B cell (primary cell): ENCODE measurements at regions not wholly inside any gene's neighbourhood (a gene's known extent, or its start where the extent isn't known, plus 50 kb on each side); places are given as distances from the start of the nearest gene placed in this dataset.
"Not testable (repeated sequence)": the region's sequence is repeated elsewhere in the genome, so short reads cannot be mapped to it uniquely, and the experiment has no call there.

ENCODE experiments used
- ATAC-seq: fragments of 200-7000 bp; cut with Tn5 transposase; one replicate; pipeline ENCODE4 v1.10.0; 2021; ENCODE audit warnings: low read depth, mild to moderate bottlenecking, moderate number of reproducible peaks, moderate library complexity
- CTCF ChIA-PET: fragments of 350-600 bp; sonication (Branson Sonifier 250); formaldehyde crosslinking; loops from one replicate; lab custom pipeline; 2021; ENCODE audit warnings: antibody characterized with exemption, inconsistent platforms; lab: Charles Lee
- POLR2A ChIA-PET: fragments of 350-600 bp; sonication (Branson Sonifier 250); formaldehyde crosslinking; loops from one replicate; lab custom pipeline; 2021; ENCODE audit warnings: antibody characterized with exemption; lab: Charles Lee
- DNase-seq: peaks from one replicate; pipeline ENCODE4 v3.0.0; 2013
- H2AFZ ChIP-seq: 2 replicates; pipeline ENCODE4 v1.6.1; 2012; ENCODE audit warnings: mild to moderate bottlenecking, low read depth, low read length; ENCODE audit not compliant: insufficient read depth, poor library complexity, severe bottlenecking
- H3K27ac ChIP-seq, 2 donors: 1 replicate in 1 of 2; 2 replicates in 1 of 2; pipeline ENCODE4 v1.5.1; 2012 to 2013; ENCODE audit warnings: low read length in 2 of 2, mild to moderate bottlenecking in 2 of 2, moderate library complexity in 1 of 2
- H3K27me3 ChIP-seq, 4 experiments: fragments of 200-600 bp in 1 of 4; sonication (generic) in 1 of 4; replicated peaks in 1 of 4; 1 replicate in 2 of 4; 2 replicates in 2 of 4; pipeline versions ENCODE4 v1.6.1 to v1.7.0; 2013 to 2016; ENCODE audit warnings: low read length in 3 of 4, mild to moderate bottlenecking in 2 of 4, mixed read lengths in 1 of 4, moderate library complexity in 1 of 4; ENCODE audit not compliant: insufficient read depth in 4 of 4, control insufficient read depth in 3 of 4; ENCODE audit errors: control extremely low read depth in 1 of 4
- H3K36me3 ChIP-seq, 2 experiments: replicated peaks in 1 of 2; 1 replicate in 1 of 2; 2 replicates in 1 of 2; pipeline versions ENCODE4 v1.6.1 to v1.7.1; 2013; ENCODE audit warnings: low read length in 1 of 2; ENCODE audit not compliant: insufficient read depth in 2 of 2, control insufficient read depth in 1 of 2; ENCODE audit errors: control extremely low read depth in 1 of 2, extremely low read depth in 1 of 2
- H3K4me1 ChIP-seq, 2 donors: fragments of 200-600 bp in 1 of 2; sonication (generic) in 1 of 2; 1 replicate in 1 of 2; 2 replicates in 1 of 2; pipeline versions ENCODE4 v1.5.1 to v1.6.1; 2013 to 2017; ENCODE audit warnings: low read length in 2 of 2; ENCODE audit not compliant: control insufficient read depth in 2 of 2, insufficient read depth in 2 of 2
- H3K4me2 ChIP-seq: replicated peaks from 2 replicates; pipeline ENCODE3; 2012; ENCODE audit warnings: mild to moderate bottlenecking, low read depth, low read length; ENCODE audit not compliant: poor library complexity, severe bottlenecking
- H3K4me3 ChIP-seq, 5 experiments: fragments of 200-600 bp in 1 of 5; sonication (generic) in 1 of 5; 1 replicate in 3 of 5; 2 replicates in 2 of 5; pipeline versions ENCODE4 v1.5.1 to v1.7.0; 2011 to 2016; ENCODE audit warnings: low read length in 4 of 5, mild to moderate bottlenecking in 4 of 5, low read depth in 2 of 5, control low read depth in 1 of 5, moderate library complexity in 1 of 5; ENCODE audit not compliant: insufficient read depth in 1 of 5; ENCODE audit errors: control extremely low read depth in 1 of 5, extremely low read depth in 1 of 5
- H3K79me2 ChIP-seq: fragments of 200-600 bp; sonication (generic); one replicate; pipeline ENCODE4 v1.6.0; 2016; ENCODE audit warnings: low read length; ENCODE audit not compliant: control insufficient read depth, insufficient read depth
- H3K9ac ChIP-seq: fragments of 200-600 bp; sonication (generic); 2 replicates; pipeline ENCODE4 v1.6.1; 2017; ENCODE audit warnings: mild to moderate bottlenecking, low read length, moderate library complexity
- H3K9me3 ChIP-seq, 3 donors: one replicate each; pipeline versions ENCODE4 v1.6.1 to v1.7.1; 2013; ENCODE audit warnings: low read length in 2 of 3; ENCODE audit not compliant: control insufficient read depth in 2 of 3, insufficient read depth in 1 of 3; ENCODE audit errors: control extremely low read depth in 1 of 3
- H4K20me1 ChIP-seq: 2 replicates; pipeline ENCODE4 v1.6.0; 2012; ENCODE audit warnings: mild to moderate bottlenecking, low read length; ENCODE audit not compliant: insufficient read depth, control insufficient read depth, poor library complexity, severe bottlenecking
- H3K27ac Mint-ChIP-seq: one replicate; pipeline ENCODE4 v1.8.0; 2021; ENCODE audit warnings: mixed read lengths
- H3K27me3 Mint-ChIP-seq: one replicate; pipeline ENCODE4 v1.8.0; 2021; ENCODE audit warnings: mixed read lengths
- H3K4me1 Mint-ChIP-seq: one replicate; pipeline ENCODE4 v1.8.0; 2021; ENCODE audit warnings: mixed read lengths
- H3K4me3 Mint-ChIP-seq: one replicate; pipeline ENCODE4 v1.8.0; 2021; ENCODE audit warnings: mixed read lengths
- H3K9me3 Mint-ChIP-seq: one replicate; pipeline ENCODE4 v1.8.0; 2022; ENCODE audit warnings: mixed read lengths; ENCODE audit not compliant: insufficient read depth
- WGBS: methylation state at CpG from one replicate; pipeline ENCODE4 v1.1.5; 2013; ENCODE audit warnings: missing lambda C conversion rate; ENCODE audit not compliant: insufficient coverage; 5-methylcytosine and 5-hydroxymethylcytosine counted together
- intact Hi-C: fragments of 100-400 bp; cut with micrococcal nuclease; formaldehyde crosslinking; loops from one replicate; pipeline ENCODE4 v1.10.0; 2022

DNA sequence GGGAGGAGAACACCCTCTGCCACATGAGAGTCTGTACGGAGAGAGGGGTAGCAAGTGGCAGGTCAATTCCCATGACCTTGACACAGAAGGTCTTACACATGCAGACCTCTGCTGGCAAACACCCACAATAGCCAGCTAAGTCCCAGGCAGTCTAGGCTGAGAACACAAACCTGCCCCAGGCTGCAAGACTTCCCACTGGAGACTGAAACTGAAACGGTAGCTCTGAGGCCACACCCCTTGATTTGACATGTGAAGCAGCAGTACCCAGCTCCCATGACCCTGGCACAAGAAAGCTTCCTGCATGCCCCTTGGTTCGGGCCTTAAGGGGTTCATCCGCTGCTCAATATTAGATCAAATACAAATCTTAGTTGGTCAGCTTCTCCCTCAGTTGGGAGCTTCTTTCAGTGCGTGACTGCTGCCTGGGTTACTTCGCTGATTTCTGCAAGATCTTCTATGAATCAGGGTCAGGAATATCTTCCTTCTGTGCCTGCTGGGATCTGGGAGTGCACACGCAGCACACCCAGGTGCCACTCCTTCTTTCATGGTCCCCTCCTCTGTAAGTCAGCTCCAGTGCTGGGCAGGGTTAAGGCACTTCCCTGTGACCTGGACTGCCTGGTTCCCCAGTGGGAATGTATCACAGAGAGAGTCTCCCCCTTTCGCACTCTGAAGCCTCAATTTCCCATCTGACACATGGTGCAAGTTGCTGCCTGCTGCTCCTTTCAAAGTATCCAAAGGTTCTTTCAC is 187.2 kb upstream of the NPAP1 start:
- CTCF ChIA-PET, H3K4me3 ChIP-seq, H3K27ac Mint-ChIP-seq, intact Hi-C loops, H3K9me3 ChIP-seq, H2AFZ ChIP-seq, H3K9ac ChIP-seq, H3K79me2 ChIP-seq, H3K4me1 ChIP-seq, H4K20me1 ChIP-seq, ATAC-seq, H3K9me3 Mint-ChIP-seq, H3K27me3 Mint-ChIP-seq, POLR2A ChIA-PET, H3K27me3 ChIP-seq, H3K4me1 Mint-ChIP-seq, DNase-seq, H3K27ac ChIP-seq, H3K4me3 Mint-ChIP-seq, H3K4me2 ChIP-seq, H3K36me3 ChIP-seq: not testable (repeated sequence)
- 78% methylated on average over 6 of the region's 8 CpGs for WGBS

DNA sequence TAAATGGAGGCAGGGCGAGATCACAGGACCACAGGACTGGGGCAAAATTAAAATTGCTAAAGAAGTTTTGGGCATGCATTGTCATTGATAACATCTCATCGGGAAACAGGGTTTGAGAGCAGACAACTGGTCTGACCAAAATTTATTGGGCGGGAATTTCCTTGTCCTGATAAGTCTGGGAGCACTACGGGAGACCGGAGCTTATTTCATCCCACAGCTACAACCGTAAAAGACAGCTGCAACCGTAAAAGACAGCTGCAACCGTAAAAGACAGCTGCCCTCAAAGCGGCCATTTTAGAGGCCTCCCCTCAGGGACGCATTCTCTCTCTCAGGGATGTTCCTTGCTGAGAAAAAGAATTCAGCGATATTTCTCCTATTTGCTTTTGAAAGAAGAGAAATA is 170.4 kb upstream of the NPAP1 start:
- H3K36me3 ChIP-seq, H3K27ac Mint-ChIP-seq, H3K79me2 ChIP-seq, H3K4me2 ChIP-seq, H3K27me3 ChIP-seq, H3K27ac ChIP-seq, H3K4me3 ChIP-seq, ATAC-seq, CTCF ChIA-PET, DNase-seq, H2AFZ ChIP-seq, H3K9me3 ChIP-seq, H3K4me3 Mint-ChIP-seq, H3K4me1 Mint-ChIP-seq, H3K27me3 Mint-ChIP-seq, H4K20me1 ChIP-seq, intact Hi-C loops, H3K4me1 ChIP-seq, H3K9me3 Mint-ChIP-seq, H3K9ac ChIP-seq, POLR2A ChIA-PET: not testable (repeated sequence)
- 88% methylated on average over 3 of the region's 11 CpGs for WGBS

- H3K9ac ChIP-seq, H3K4me1 ChIP-seq, intact Hi-C loops, POLR2A ChIA-PET, H3K4me1 Mint-ChIP-seq, H3K4me3 Mint-ChIP-seq, CTCF ChIA-PET, H3K27me3 ChIP-seq, H3K27ac ChIP-seq, H3K9me3 Mint-ChIP-seq, H4K20me1 ChIP-seq, H3K27ac Mint-ChIP-seq, H3K4me3 ChIP-seq, H2AFZ ChIP-seq, H3K27me3 Mint-ChIP-seq, H3K79me2 ChIP-seq, DNase-seq, H3K9me3 ChIP-seq, ATAC-seq, H3K36me3 ChIP-seq, H3K4me2 ChIP-seq: not testable (repeated sequence)
- no CpG with 5 or more reads among the region's 1 CpG for WGBS
Measured at GRCh38 chr15:24509714-24510113, 165.9 kb upstream of the NPAP1 start.

DNA sequence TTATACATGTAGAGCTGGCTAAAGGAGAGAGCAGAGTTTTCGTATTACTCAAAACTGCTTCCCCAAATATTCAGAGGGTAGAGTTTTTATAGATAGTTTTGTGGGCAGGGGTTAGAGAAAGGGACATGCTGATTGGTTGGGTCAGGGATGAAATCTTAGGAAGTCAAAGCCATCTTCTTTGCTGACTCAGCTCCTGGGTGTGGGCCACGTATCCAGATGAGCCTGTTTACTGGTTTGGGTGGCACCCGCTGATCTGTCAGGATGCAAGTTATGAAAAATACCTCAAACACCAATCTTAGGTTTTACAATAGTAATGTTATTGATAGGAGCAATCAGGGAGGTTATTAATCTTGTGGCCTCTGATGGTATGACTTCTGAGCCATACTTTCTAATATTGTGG is 164.0 kb upstream of the NPAP1 start:
- H2AFZ ChIP-seq, DNase-seq, H3K27ac Mint-ChIP-seq, H3K27ac ChIP-seq, H4K20me1 ChIP-seq, H3K4me3 Mint-ChIP-seq, H3K79me2 ChIP-seq, H3K9me3 Mint-ChIP-seq, H3K4me1 ChIP-seq, CTCF ChIA-PET, H3K9ac ChIP-seq, ATAC-seq, intact Hi-C loops, H3K9me3 ChIP-seq, H3K36me3 ChIP-seq, POLR2A ChIA-PET, H3K4me1 Mint-ChIP-seq, H3K4me2 ChIP-seq, H3K27me3 ChIP-seq, H3K4me3 ChIP-seq, H3K27me3 Mint-ChIP-seq: not testable (repeated sequence)
- WGBS, result no CpG with 5 or more reads among the region's 3 CpGs
